ENCODE measurements at regions not wholly inside any gene's neighbourhood (a gene's known extent, or its start where the extent isn't known, plus 50 kb on each side); places are given as distances from the start of the nearest gene placed in this dataset.
"Not testable (repeated sequence)": the region's sequence is repeated elsewhere in the genome, so short reads cannot be mapped to it uniquely, and the experiment has no call there.

DNA sequence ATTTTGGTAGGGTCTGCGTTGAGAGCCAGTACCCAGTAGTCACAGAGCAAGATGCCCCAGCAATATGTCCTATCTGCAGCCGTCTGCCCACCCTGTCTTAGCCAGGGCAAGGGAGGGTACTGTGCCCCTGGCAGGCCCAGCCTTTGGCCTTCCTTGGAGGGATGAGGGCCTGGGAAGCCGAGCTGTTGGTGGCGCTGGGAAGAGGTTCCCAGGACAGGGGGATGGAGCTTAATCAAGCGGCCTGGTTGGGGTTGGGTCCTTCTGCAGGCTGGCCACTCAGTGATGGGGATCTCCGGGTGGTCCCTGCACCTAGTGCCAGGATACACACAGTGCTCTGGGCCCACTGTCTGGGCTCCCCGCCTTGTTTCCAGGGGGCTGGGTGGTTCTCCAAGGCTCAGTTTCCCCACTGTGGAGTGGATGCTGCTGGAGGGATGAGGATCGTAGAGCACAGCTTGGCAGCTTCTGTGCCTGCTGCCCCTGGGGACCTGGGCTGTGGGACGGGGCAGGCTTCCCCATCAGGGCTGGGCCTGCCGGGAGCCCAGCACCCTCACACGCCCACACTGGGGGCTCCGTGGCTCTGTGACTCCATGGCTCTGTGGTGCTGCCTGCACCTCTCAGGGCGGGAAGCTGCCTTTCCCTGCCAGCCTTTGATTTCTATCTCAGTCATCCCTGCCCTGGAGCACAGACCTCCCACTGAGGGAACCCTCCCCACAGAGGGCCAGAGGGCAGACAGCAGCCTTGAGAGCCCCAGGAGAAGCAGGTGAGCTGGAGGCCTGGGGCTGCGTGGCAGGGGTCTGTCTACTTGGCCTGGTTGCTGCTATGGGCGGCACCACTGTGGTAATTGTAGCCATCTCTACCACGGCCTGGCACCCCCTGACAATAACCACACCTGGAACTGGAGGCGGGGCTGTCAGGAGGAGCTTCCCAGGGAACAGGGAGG is 357.0 kb downstream of the TMEM121 start:
- no peaks in the 10 kb centered on the region for H3K4me1 ChIP-seq
- intact Hi-C loops (cut with DNase I; ENCODE audit: low total_unique reads) = no loop called here
- no peaks in the 10 kb centered on the region for H3K9me3 ChIP-seq
- DNase-seq = peak; percentile 1 to 5
- H3K36me3 ChIP-seq = no peaks in the 10 kb centered on the region
- H3K27me3 ChIP-seq = no peaks in the 10 kb centered on the region
- H3K27ac ChIP-seq = no peak overlapping the region
- TF ChIP-seq, protein P1, sequence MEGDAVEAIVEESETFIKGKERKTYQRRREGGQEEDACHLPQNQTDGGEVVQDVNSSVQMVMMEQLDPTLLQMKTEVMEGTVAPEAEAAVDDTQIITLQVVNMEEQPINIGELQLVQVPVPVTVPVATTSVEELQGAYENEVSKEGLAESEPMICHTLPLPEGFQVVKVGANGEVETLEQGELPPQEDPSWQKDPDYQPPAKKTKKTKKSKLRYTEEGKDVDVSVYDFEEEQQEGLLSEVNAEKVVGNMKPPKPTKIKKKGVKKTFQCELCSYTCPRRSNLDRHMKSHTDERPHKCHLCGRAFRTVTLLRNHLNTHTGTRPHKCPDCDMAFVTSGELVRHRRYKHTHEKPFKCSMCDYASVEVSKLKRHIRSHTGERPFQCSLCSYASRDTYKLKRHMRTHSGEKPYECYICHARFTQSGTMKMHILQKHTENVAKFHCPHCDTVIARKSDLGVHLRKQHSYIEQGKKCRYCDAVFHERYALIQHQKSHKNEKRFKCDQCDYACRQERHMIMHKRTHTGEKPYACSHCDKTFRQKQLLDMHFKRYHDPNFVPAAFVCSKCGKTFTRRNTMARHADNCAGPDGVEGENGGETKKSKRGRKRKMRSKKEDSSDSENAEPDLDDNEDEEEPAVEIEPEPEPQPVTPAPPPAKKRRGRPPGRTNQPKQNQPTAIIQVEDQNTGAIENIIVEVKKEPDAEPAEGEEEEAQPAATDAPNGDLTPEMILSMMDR (IDR thresholded peaks at IDR 0.05) = no peak
- no peak for TF ChIP-seq POLR2A (IDR thresholded peaks at IDR 0.05)
- no peak overlapping the region for H3K4me3 ChIP-seq

DNA sequence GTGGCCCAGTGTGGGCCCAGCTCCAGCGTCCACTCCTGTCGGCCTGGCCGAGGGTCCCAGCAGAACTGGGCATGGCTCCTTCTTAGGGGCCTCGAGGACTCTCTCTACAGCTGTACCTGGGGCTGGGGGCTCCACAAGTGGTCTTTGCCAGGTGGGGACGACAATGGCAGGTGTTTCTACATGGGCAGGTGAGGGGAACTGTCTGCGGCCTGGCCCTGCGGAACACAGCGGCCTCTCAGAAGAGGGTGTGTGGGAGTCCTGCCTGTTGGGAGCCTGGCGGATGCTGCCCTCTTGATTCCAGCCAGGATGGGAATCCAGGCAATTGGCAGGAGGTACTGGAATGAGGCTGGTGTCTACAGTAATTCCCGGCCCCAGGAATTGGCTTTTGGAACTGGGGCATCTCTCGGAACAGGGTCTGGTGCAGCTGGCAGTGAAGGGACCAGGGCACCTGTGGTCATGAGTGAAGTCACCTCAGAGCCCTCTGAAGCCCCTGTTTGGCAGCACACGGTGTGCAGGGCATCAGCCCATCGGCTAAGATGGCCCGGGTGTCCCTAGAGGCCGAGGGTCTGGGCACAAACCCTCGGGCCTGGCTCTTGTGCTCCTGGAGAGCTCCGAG is 357.9 kb downstream of the TMEM121 start:
- H3K27ac ChIP-seq; H3K27me3 ChIP-seq; H3K9me3 ChIP-seq; H3K4me1 ChIP-seq; intact Hi-C loops (cut with DNase I; ENCODE audit: low total_unique reads); H3K4me3 ChIP-seq; H3K36me3 ChIP-seq: not testable (repeated sequence)
- peak in 1 of 2 donors; percentile 3 for DNase-seq

DNA sequence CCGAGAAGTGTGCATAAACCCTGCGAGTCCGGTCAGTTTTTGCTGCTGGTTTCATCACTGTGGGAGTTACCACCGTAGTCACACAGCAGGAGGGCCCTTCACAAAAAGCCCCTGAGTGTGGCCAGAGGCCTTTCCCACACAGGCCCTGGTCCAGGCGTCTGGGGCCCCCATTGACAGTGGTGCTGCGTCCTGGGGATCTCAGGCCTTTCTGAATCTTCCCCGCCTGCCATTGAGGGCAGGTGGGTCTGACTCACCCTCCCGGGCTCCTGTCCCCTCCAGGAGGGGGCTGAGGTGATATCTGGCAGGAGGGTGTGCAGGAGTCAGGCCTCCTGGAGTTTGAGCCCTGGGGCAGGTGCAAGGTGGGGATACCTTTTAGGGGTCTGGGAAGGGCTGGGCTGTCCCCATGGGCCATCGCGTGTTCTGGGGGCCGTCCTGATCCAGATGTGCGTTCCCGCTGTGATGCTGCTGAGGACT is 358.5 kb downstream of the TMEM121 start:
- Histone ChIP-seq H3K4me3 (no peak overlapping the region), H3K36me3 (no peaks in the 10 kb centered on the region), H3K27me3 (no peaks in the 10 kb centered on the region), H3K27ac (no peak overlapping the region), H3K4me1 (no peaks in the 10 kb centered on the region), H3K9me3 (no peaks in the 10 kb centered on the region)
- TF ChIP-seq, protein P1 (IDR thresholded peaks at IDR 0.05) = no peak
- TF ChIP-seq POLR2A (IDR thresholded peaks at IDR 0.05) = no peak
- DNase-seq = peak; percentile 1 to 9
- intact Hi-C loops (cut with DNase I; ENCODE audit: low total_unique reads) = no loop called here

DNA sequence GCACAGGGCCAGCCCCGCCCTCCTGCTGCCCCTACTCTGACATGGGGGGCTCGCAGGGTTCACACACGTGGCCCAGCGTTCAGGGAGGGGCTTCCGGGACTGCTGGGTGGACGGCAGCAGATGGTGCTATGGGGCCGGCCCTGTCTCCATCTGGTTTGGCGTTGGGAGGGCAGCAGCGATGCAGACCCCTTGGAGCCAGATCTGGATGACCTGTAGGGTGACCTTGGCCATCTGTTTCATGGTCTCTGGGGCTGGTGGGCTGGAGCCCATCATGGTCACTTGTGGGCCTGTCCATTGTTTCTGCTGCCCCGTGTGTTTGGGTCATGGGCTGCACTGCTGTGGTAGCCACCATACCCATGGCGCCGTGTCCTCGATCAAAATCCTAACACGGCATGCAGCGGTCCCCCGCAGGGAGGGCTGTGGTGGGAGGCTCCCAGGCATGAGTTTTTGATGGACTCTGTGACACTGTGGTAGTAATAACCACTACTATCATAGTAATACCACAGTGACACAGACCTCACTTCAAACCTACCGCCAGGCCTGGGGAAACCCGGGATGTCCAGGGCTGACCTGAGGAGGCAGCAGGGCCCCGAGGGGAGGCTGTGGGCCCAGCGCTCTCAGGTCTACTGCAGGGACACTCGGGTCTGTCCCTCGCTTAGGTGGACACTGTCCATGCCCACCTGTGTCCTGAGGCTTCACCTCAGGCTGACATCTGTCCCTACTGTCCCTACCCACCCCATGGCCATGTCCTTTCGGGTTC is 359.4 kb downstream of the TMEM121 start:
- Histone ChIP-seq H3K4me1 (no peaks in the 10 kb centered on the region), H3K27me3 (no peaks in the 10 kb centered on the region), H3K4me3 (no peak overlapping the region), H3K27ac (no peak overlapping the region), H3K36me3 (no peaks in the 10 kb centered on the region), H3K9me3 (no peaks in the 10 kb centered on the region)
- peak; percentile 2 to 5 for DNase-seq
- intact Hi-C loops (cut with DNase I; ENCODE audit: low total_unique reads) = no loop called here
- no peak for TF ChIP-seq POLR2A (IDR thresholded peaks at IDR 0.05)
- TF ChIP-seq, protein P1 (IDR thresholded peaks at IDR 0.05) = no peak

DNA sequence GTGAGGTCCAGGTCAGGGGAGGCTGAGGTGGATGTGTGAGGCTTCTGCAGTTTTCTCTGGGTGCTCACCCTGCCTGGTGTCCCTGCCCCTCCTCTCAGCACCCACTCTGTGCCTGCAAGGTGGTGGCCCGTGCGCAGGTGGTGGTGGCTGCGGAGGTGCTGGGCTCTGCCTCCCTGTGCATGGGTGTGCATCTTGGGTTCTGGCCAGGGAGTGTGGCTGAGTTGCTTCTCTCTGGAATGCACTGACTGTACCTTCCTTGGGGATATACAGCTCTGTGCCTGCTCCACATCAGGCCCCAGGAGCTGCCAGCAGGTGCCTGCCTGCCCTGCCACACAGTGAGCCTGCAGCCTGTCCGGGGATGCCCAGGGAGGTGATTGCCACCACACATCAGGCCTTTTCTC is 360.4 kb downstream of the TMEM121 start:
- H3K4me3 ChIP-seq; H3K9me3 ChIP-seq; H3K27ac ChIP-seq; H3K36me3 ChIP-seq; intact Hi-C loops (cut with DNase I; ENCODE audit: low total_unique reads); H3K4me1 ChIP-seq; H3K27me3 ChIP-seq: not testable (repeated sequence)
- peak in 1 of 2 donors; percentile 5 for DNase-seq
